OCI-LY7 (cell line): ENCODE measurements at regions not wholly inside any gene's neighbourhood (a gene's known extent, or its start where the extent isn't known, plus 50 kb on each side); places are given as distances from the start of the nearest gene placed in this dataset.

ENCODE experiments used
- BruUV-seq: library from RNA; stranded (reverse); fragments of 400-500 nt; replicated peaks from 2 replicates; lab custom pipeline; 2021; lab: Mats Ljungman, UMichigan
- CTCF ChIA-PET: fragments of 300-600 bp; sonication (Branson Sonifier 250); formaldehyde crosslinking; loops from one replicate; lab custom pipeline; 2022; ENCODE audit warnings: antibody characterized with exemption; ENCODE audit not compliant: unreplicated experiment; lab: Charles Lee
- POLR2A ChIA-PET: fragments of 300-600 bp; sonication (Branson Sonifier 250); formaldehyde crosslinking; loops from one replicate; lab custom pipeline; 2022; ENCODE audit warnings: antibody characterized with exemption; lab: Charles Lee
- DNase-seq: peaks from one replicate; pipeline ENCODE4 v3.0.0-alpha.2; 2015; ENCODE audit warnings: low spot score
- H2AFZ ChIP-seq: fragments of 200-600 bp; sonication (generic), shearing (Covaris generic); 2 replicates; pipeline ENCODE4 v1.6.1; 2014; ENCODE audit warnings: mild to moderate bottlenecking, antibody characterized with exemption, low read length, moderate library complexity
- H3K27ac ChIP-seq: fragments of 200-600 bp; sonication (generic); 2 replicates; pipeline ENCODE4 v1.5.1; 2014; ENCODE audit warnings: mixed run types, low read depth, mild to moderate bottlenecking, moderate library complexity, low read length, inconsistent platforms; ENCODE audit not compliant: poor library complexity, severe bottlenecking
- H3K36me3 ChIP-seq: fragments of 200-600 bp; sonication (generic); 2 replicates; pipeline ENCODE4 v1.6.1; 2014; ENCODE audit warnings: mild to moderate bottlenecking, antibody characterized with exemption, low read length, moderate library complexity, mixed read lengths; ENCODE audit not compliant: insufficient read depth
- H3K4me1 ChIP-seq: fragments of 200-600 bp; sonication (generic); 2 replicates; pipeline ENCODE4 v1.5.1; 2014; ENCODE audit warnings: mild to moderate bottlenecking, low read length; ENCODE audit not compliant: insufficient read depth, poor library complexity, severe bottlenecking
- H3K4me2 ChIP-seq: fragments of 200-600 bp; sonication (generic); 2 replicates; pipeline ENCODE4 v1.6.1; 2014; ENCODE audit warnings: mild to moderate bottlenecking, low read length
- H3K4me3 ChIP-seq: fragments of 200-600 bp; sonication (generic); 2 replicates; pipeline ENCODE4 v1.5.1; 2014; ENCODE audit warnings: mild to moderate bottlenecking, low read depth, low read length; ENCODE audit not compliant: poor library complexity, severe bottlenecking
- H3K79me2 ChIP-seq: fragments of 200-600 bp; sonication (generic); 2 replicates; pipeline ENCODE4 v1.6.1; 2016; ENCODE audit warnings: low read depth, mild to moderate bottlenecking, low read length, moderate library complexity, mixed read lengths; ENCODE audit not compliant: insufficient read depth
- H3K9me2 ChIP-seq: fragments of 200-600 bp; sonication (generic); 2 replicates; pipeline ENCODE4 v1.6.1; 2016; ENCODE audit warnings: mild to moderate bottlenecking, low read length, mixed read lengths; ENCODE audit not compliant: insufficient read depth
- H3K9me3 ChIP-seq: fragments of 200-600 bp; sonication (generic); 2 replicates; pipeline ENCODE4 v1.6.1; 2014; ENCODE audit warnings: mild to moderate bottlenecking, mixed run types, low read length, mixed read lengths
- H4K20me1 ChIP-seq: fragments of 200-600 bp; sonication (generic); 2 replicates; pipeline ENCODE4 v1.6.1; 2014; ENCODE audit warnings: mild to moderate bottlenecking, antibody characterized with exemption, low read length, moderate library complexity, mixed read lengths; ENCODE audit not compliant: insufficient read depth
- CTCF ChIP-seq: fragments of 200-600 bp; sonication (generic); conservative IDR thresholded peaks from 2 replicates; pipeline ENCODE4 v1.5.1; 2014; ENCODE audit warnings: mild to moderate bottlenecking, antibody characterized with exemption, low read length, moderate library complexity, mixed read lengths
- EZH2phosphoT487 ChIP-seq: fragments of 200-600 bp; sonication (generic); IDR thresholded peaks from 2 replicates; pipeline ENCODE4 v1.6.1; 2018; ENCODE audit warnings: low read depth, borderline replicate concordance, mild to moderate bottlenecking, mixed run types, antibody characterized with exemption, low read length, moderate library complexity, mixed read lengths
- intact Hi-C: fragments of 100-400 bp; cut with micrococcal nuclease; formaldehyde crosslinking; loops from one replicate; pipeline ENCODE4 v1.10.0; 2022; ENCODE audit not compliant: unreplicated experiment

GRCh38 chrX:128335671-128336070 is 283.5 kb upstream of the ACTRT1 start:
- H3K4me3 ChIP-seq, result no peak overlapping the region
- no peak for DNase-seq
- no peaks in the 10 kb centered on the region for H3K4me1 ChIP-seq
- H4K20me1 ChIP-seq, result no peaks in the 10 kb centered on the region
- no peaks in the 10 kb centered on the region for H3K9me3 ChIP-seq
- no peak overlapping the region for H3K27ac ChIP-seq
- intact Hi-C loops, result no loop called here
- ChIA-PET CTCF (no interaction called here), POLR2A (no interaction called here)
- H3K79me2 ChIP-seq, result no peaks in the 10 kb centered on the region
- no peaks in the 10 kb centered on the region for H3K36me3 ChIP-seq
- no TSS peak for BruUV-seq
- no peak for TF ChIP-seq EZH2phosphoT487
- no peaks in the 10 kb centered on the region for H3K9me2 ChIP-seq
- H3K4me2 ChIP-seq, result no peak overlapping the region
- H2AFZ ChIP-seq, result no peak overlapping the region

GRCh38 chrX:128334821-128335220 is 282.6 kb upstream of the ACTRT1 start:
- Histone ChIP-seq H3K79me2 (no peaks in the 10 kb centered on the region), H3K9me2 (no peaks in the 10 kb centered on the region), H3K27ac (no peak overlapping the region), H3K4me2 (no peak overlapping the region), H3K4me1 (no peaks in the 10 kb centered on the region), H4K20me1 (no peaks in the 10 kb centered on the region), H3K36me3 (no peaks in the 10 kb centered on the region), H2AFZ (no peak overlapping the region), H3K4me3 (no peak overlapping the region), H3K9me3 (no peaks in the 10 kb centered on the region)
- no peak for TF ChIP-seq EZH2phosphoT487
- no peak for TF ChIP-seq CTCF
- CTCF ChIA-PET, result no interaction called here
- no TSS peak for BruUV-seq
- DNase-seq, result no peak
- POLR2A ChIA-PET, result no interaction called here
- intact Hi-C loops, result no loop called here

GRCh38 chrX:128310912-128311311 is 258.7 kb upstream of the ACTRT1 start:
- intact Hi-C loops, result no loop called here
- no peak for DNase-seq
- no TSS peak for BruUV-seq
- H3K9me2 ChIP-seq, result no peaks in the 10 kb centered on the region
- ChIA-PET CTCF (no interaction called here), POLR2A (no interaction called here)
- no peaks in the 10 kb centered on the region for H3K9me3 ChIP-seq
- no peak overlapping the region for H3K4me3 ChIP-seq
- H3K4me1 ChIP-seq, result no peaks in the 10 kb centered on the region
- H3K36me3 ChIP-seq, result no peaks in the 10 kb centered on the region
- H3K4me2 ChIP-seq, result no peak overlapping the region
- no peaks in the 10 kb centered on the region for H4K20me1 ChIP-seq
- no peak for TF ChIP-seq CTCF
- TF ChIP-seq EZH2phosphoT487, result no peak
- no peak overlapping the region for H2AFZ ChIP-seq
- no peaks in the 10 kb centered on the region for H3K79me2 ChIP-seq
- H3K27ac ChIP-seq, result no peak overlapping the region
